HepG2 (cell line): ENCODE measurements at regions not wholly inside any gene's neighbourhood (a gene's known extent, or its start where the extent isn't known, plus 50 kb on each side); places are given as distances from the start of the nearest gene placed in this dataset.

Source experiments
- ATAC-seq: fragments of 200-7000 bp; cut with Tn5 transposase; 3 replicates; pipeline ENCODE4 v1.9.1; 2020; ENCODE audit warnings: mild to moderate bottlenecking, moderate library complexity
- BruUV-seq: library from RNA; stranded (reverse); fragments of 400-500 nt; replicated peaks from 2 replicates; lab custom pipeline; 2021; lab: Mats Ljungman, UMichigan
- CTCF ChIA-PET: fragments of 300-600 bp; formaldehyde crosslinking; extraction: SDS; loops from one replicate; lab custom pipeline; 2021; ENCODE audit warnings: low total read pairs, inconsistent platforms, low intra/inter-chr PET ratio; lab: Yijun Ruan, JAX
- POLR2A ChIA-PET: fragments of 350-600 bp; sonication (Branson Sonifier 250); formaldehyde crosslinking; loops from one replicate; lab custom pipeline; 2020; ENCODE audit warnings: antibody characterized with exemption, inconsistent platforms; lab: Yijun Ruan, JAX
- DNase-seq: peaks from one replicate; pipeline ENCODE4 v3.0.0-alpha.2; 2015; ENCODE audit warnings: low spot score
- FAIRE-seq: peaks from 3 replicates; lab custom pipeline; 2011; peaks lifted over from hg19 to GRCh38; lab: Jason Lieb, UNC
- H2AFZ ChIP-seq: one replicate; pipeline ENCODE4 v1.6.1; 2011; ENCODE audit warnings: low read length, inconsistent platforms
- H3K27ac ChIP-seq: fragments of 300-600 bp; 3 replicates; pipeline ENCODE4 v1.8.0; 2011; ENCODE audit warnings: mixed run types, mild to moderate bottlenecking, mixed read lengths, low read length, inconsistent platforms; ENCODE audit not compliant: insufficient read depth; ENCODE audit errors: extremely low read length
- H3K27me3 ChIP-seq, 2 experiments: fragments of 200-600 bp in 1 of 2; 2 replicates in 1 of 2; 3 replicates in 1 of 2; pipeline versions ENCODE4 v1.6.0 to v1.8.0; 2011; ENCODE audit warnings: low read length in 2 of 2, mild to moderate bottlenecking in 2 of 2, moderate library complexity in 2 of 2, inconsistent platforms in 1 of 2; ENCODE audit not compliant: insufficient read depth in 2 of 2, control insufficient read depth in 1 of 2
- H3K36me3 ChIP-seq, 2 experiments: fragments of 200-600 bp in 1 of 2; replicated peaks in 1 of 2; 2 replicates in 1 of 2; 3 replicates in 1 of 2; pipeline versions ENCODE4 v1.5.1 to v1.8.0; 2011; ENCODE audit warnings: low read length in 2 of 2, inconsistent platforms in 1 of 2; ENCODE audit not compliant: insufficient read depth in 2 of 2, control insufficient read depth in 1 of 2
- H3K4me1 ChIP-seq: 2 replicates; pipeline ENCODE4 v1.5.1; 2012; ENCODE audit warnings: low read length, inconsistent platforms; ENCODE audit not compliant: insufficient read depth
- H3K4me2 ChIP-seq: 2 replicates; pipeline ENCODE4 v1.6.0; 2011; ENCODE audit warnings: low read depth, low read length, inconsistent platforms
- H3K4me3 ChIP-seq, 3 experiments: fragments of 200-600 bp in 1 of 3; sonication (generic), shearing (Covaris generic) in 1 of 3; replicated peaks in 1 of 3; 2 replicates each; pipeline ENCODE4 v1.5.1; 2011 to 2016; ENCODE audit warnings: low read length in 3 of 3, inconsistent platforms in 2 of 3, low read depth in 2 of 3, mild to moderate bottlenecking in 2 of 3, control low read depth in 1 of 3, mixed read lengths in 1 of 3; ENCODE audit not compliant: insufficient read depth in 1 of 3
- H3K79me2 ChIP-seq: one replicate; pipeline ENCODE4 v1.6.1; 2011; ENCODE audit warnings: low read length, inconsistent platforms; ENCODE audit not compliant: insufficient read depth
- H3K9ac ChIP-seq: 2 replicates; pipeline ENCODE4 v1.6.0; 2011; ENCODE audit warnings: mild to moderate bottlenecking, low read depth, low read length, inconsistent platforms; ENCODE audit not compliant: insufficient read depth
- H3K9me3 ChIP-seq: 2 replicates; pipeline ENCODE4 v1.5.1; 2012; ENCODE audit warnings: mild to moderate bottlenecking, low read length
- H4K20me1 ChIP-seq: 2 replicates; pipeline ENCODE4 v1.6.0; 2011; ENCODE audit warnings: inconsistent platforms, mild to moderate bottlenecking, low read length, moderate library complexity; ENCODE audit not compliant: insufficient read depth
- ATF3 ChIP-seq: sonication (generic); formaldehyde crosslinking; IDR thresholded peaks from 2 replicates; pipeline ENCODE4 v1.4.0; 2020; ENCODE audit warnings: missing genetic modification reagents
- ERF ChIP-seq: IDR thresholded peaks from 2 replicates; pipeline ENCODE4 v1.6.1; 2018; ENCODE audit warnings: missing biosample characterization, missing genetic modification reagents
- EZH2 ChIP-seq: conservative IDR thresholded peaks from 2 replicates; pipeline ENCODE4 v1.6.1; 2012; ENCODE audit warnings: mild to moderate bottlenecking, low read depth, low read length, moderate library complexity
- KLF6 ChIP-seq: IDR thresholded peaks from 2 replicates; pipeline ENCODE4 v1.8.0; 2016; ENCODE audit warnings: missing biosample characterization, missing genetic modification reagents
- MEIS2 ChIP-seq: sonication (generic); formaldehyde crosslinking; IDR thresholded peaks from 2 replicates; pipeline ENCODE4 v1.9.0; 2021; ENCODE audit warnings: mild to moderate bottlenecking, missing genetic modification reagents
- MIXL1 ChIP-seq: IDR thresholded peaks from 2 replicates; pipeline ENCODE4 v1.6.1; 2016
- NCOA2 ChIP-seq: sonication (generic); formaldehyde crosslinking; IDR thresholded peaks from 2 replicates; pipeline ENCODE4 v1.8.0; 2022; ENCODE audit warnings: inconsistent platforms
- SCMH1 ChIP-seq: sonication (generic); formaldehyde crosslinking; IDR thresholded peaks from 2 replicates; pipeline ENCODE4 v1.9.0; 2021; ENCODE audit warnings: missing genetic modification reagents, mild to moderate bottlenecking, borderline replicate concordance
- SRSF4 ChIP-seq: fragments of 200-400 bp; formaldehyde crosslinking; IDR thresholded peaks from one replicate; pipeline ENCODE4 v1.6.1; 2018; ENCODE audit warnings: mild to moderate bottlenecking, low read depth, low read length, moderate library complexity; ENCODE audit not compliant: poor library complexity, severe bottlenecking
- TRIM22 ChIP-seq: fragments of 450-650 bp; IDR thresholded peaks from 2 replicates; pipeline ENCODE4 v1.6.1; 2017
- ZBTB10 ChIP-seq: sonication (generic); formaldehyde crosslinking; IDR thresholded peaks from 2 replicates; pipeline ENCODE4 v1.4.0; 2020; ENCODE audit warnings: missing genetic modification reagents, borderline replicate concordance
- ZNF207 ChIP-seq: fragments of 450-650 bp; IDR thresholded peaks from 2 replicates; pipeline ENCODE4 v1.6.1; 2016; ENCODE audit warnings: antibody characterized with exemption, borderline replicate concordance
- ZNF225 ChIP-seq: sonication (generic); formaldehyde crosslinking; IDR thresholded peaks from 2 replicates; pipeline ENCODE4 v1.4.0; 2020; ENCODE audit warnings: mild to moderate bottlenecking, missing genetic modification reagents
- ZNF281 ChIP-seq: sonication (generic); formaldehyde crosslinking; IDR thresholded peaks from 2 replicates; pipeline ENCODE4 v1.4.0; 2020; ENCODE audit warnings: missing genetic modification reagents, borderline replicate concordance
- ZNF335 ChIP-seq: sonication (generic); formaldehyde crosslinking; IDR thresholded peaks from 2 replicates; pipeline ENCODE4 v1.4.0; 2020; ENCODE audit warnings: missing genetic modification reagents
- ZNF569 ChIP-seq: sonication (generic); formaldehyde crosslinking; IDR thresholded peaks from 2 replicates; pipeline ENCODE4 v1.5.0; 2020; ENCODE audit warnings: mild to moderate bottlenecking, missing genetic modification reagents, moderate library complexity, borderline replicate concordance
- ZNF605 ChIP-seq: sonication (generic); formaldehyde crosslinking; IDR thresholded peaks from 2 replicates; pipeline ENCODE4 v1.8.0; 2022; ENCODE audit warnings: mild to moderate bottlenecking, missing genetic modification reagents
- ZNF784 ChIP-seq: sonication (generic); formaldehyde crosslinking; IDR thresholded peaks from 2 replicates; pipeline ENCODE4 v1.5.1; 2020; ENCODE audit warnings: missing genetic modification reagents, mild to moderate bottlenecking, borderline replicate concordance
- ZNF788 ChIP-seq: sonication (generic); formaldehyde crosslinking; IDR thresholded peaks from 2 replicates; pipeline ENCODE4 v1.5.0; 2020; ENCODE audit warnings: mild to moderate bottlenecking, missing genetic modification reagents, borderline replicate concordance
- WGBS: methylation state at CpG from one replicate; pipeline ENCODE4 v1.1.6; 2017; ENCODE audit warnings: low lambda C conversion rate; 5-methylcytosine and 5-hydroxymethylcytosine counted together
- in situ Hi-C: cut with HindIII; loops from 2 replicates; pipeline ENCODE4 v1.10.0; 2017; ENCODE audit warnings: low pct_unique_long_range_greater_than_20kb; ENCODE audit not compliant: extremely low pct_ligation_motif_present
- intact Hi-C: fragments of 100-400 bp; cut with micrococcal nuclease; formaldehyde crosslinking; loops from one replicate; pipeline ENCODE4 v1.10.0; 2022; ENCODE audit not compliant: unreplicated experiment

- FAIRE-seq: no peak
- CTCF ChIA-PET: no interaction called here
- TF ChIP-seq MIXL1 (CRISPR knock-in tag) (no peak), ZNF784 (no peak), MEIS2 (CRISPR knock-in tag) (no peak), ZNF605 (no peak), KLF6 (CRISPR knock-in tag) (no peak), ATF3 (CRISPR knock-in tag) (no peak), ZBTB10 (no peak), ZNF335 (no peak), ZNF281 (no peak), ZNF225 (CRISPR knock-in tag) (no peak), ZNF788 (no peak), ERF (CRISPR knock-in tag) (no peak), NCOA2 (CRISPR knock-in tag) (no peak), SCMH1 (CRISPR knock-in tag) (no peak), ZNF207 (no peak), EZH2 (no peak), TRIM22 (no peak), SRSF4 (no peak), ZNF569 (no peak)
Observed at GRCh38 chr2:56026828-56027227, 103.2 kb upstream of the EFEMP1 start.

More at GRCh38 chr2:56026828-56027227, 103.2 kb upstream of the EFEMP1 start:
- no peak overlapping the region for H3K9ac ChIP-seq
- no peak for DNase-seq
- no peak overlapping the region for H2AFZ ChIP-seq
- H3K36me3 ChIP-seq: no peaks in the 10 kb centered on the region
- no peak overlapping the region for H3K4me2 ChIP-seq
- ATAC-seq: no peak
- H3K9me3 ChIP-seq: no peaks in the 10 kb centered on the region
- H3K4me3 ChIP-seq: no peak overlapping the region
- peaks cover 0 to 9% of the 10 kb centered on the region in 2 experiments; a peak in 2 of 5 replicates for H3K27me3 ChIP-seq
- in situ Hi-C loops: no loop called here
- intact Hi-C loops: no loop called here
- WGBS: 3% methylated on average over 2 of the region's 2 CpGs
- no peaks in the 10 kb centered on the region for H4K20me1 ChIP-seq
- POLR2A ChIA-PET: no interaction called here
- BruUV-seq: no TSS peak
- H3K4me1 ChIP-seq: no peaks in the 10 kb centered on the region
- no peaks in the 10 kb centered on the region for H3K79me2 ChIP-seq
- H3K27ac ChIP-seq: no peak overlapping the region
